GM12875 (cell line): ENCODE measurements at regions not wholly inside any gene's neighbourhood (a gene's known extent, or its start where the extent isn't known, plus 50 kb on each side); places are given as distances from the start of the nearest gene placed in this dataset.

ENCODE experiments used
- H3K4me3 ChIP-seq: one replicate; pipeline ENCODE4 v1.5.1; 2011; ENCODE audit warnings: low read depth, low read length, control low read depth
- CTCF ChIP-seq: IDR thresholded peaks from 2 replicates; pipeline ENCODE4 v1.5.1; 2011; ENCODE audit warnings: low read depth, mild to moderate bottlenecking, control low read depth, inconsistent platforms, low read length, moderate library complexity, borderline replicate concordance; ENCODE audit not compliant: insufficient read depth

DNA sequence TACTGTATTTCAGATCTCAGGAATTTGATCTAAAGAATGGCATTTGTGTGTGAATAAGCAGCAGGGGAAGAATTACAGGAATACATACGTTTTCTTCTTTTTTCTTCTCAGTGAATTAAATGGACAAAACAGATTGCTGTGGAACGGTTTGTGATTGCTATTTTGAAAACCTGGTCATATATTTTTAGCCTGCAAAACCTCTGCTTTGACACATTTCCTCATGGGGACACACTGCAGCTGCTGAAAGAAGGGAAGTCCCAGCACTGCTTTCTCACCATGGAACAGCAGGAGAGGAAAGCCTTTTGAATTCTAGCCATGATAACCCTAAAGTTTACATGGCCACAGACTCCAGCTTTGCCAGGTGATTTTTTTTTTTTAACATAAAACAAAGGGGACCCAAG, 315.0 kb downstream of the OXSM start:
- TF ChIP-seq CTCF, result no peak
- H3K4me3 ChIP-seq, result no peak overlapping the region

DNA sequence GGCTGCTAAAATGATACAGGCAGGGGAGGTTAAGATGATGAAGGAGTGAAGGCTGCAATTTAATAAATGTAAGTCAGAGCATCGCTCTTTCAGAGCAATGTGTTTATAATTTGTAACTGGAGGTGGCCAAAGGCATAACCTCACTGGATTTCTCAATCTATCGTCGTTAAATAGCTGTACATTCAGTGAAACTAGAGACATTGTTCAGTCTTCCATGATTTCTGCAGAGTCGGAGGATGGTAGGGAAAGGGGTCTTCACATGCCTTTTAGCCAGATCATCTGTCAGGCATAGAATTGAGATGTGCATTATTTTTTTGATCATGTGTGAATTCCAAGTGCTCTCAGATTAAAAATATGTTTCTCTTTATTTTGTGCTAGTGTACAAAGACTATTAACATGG, 315.4 kb downstream of the OXSM start:
- no peak for TF ChIP-seq CTCF
- no peak overlapping the region for H3K4me3 ChIP-seq

- H3K4me3 ChIP-seq, result no peak overlapping the region
- TF ChIP-seq CTCF, result no peak
These were observed 316.3 kb downstream of the OXSM start for GRCh38 chr3:26106228-26106627.

DNA sequence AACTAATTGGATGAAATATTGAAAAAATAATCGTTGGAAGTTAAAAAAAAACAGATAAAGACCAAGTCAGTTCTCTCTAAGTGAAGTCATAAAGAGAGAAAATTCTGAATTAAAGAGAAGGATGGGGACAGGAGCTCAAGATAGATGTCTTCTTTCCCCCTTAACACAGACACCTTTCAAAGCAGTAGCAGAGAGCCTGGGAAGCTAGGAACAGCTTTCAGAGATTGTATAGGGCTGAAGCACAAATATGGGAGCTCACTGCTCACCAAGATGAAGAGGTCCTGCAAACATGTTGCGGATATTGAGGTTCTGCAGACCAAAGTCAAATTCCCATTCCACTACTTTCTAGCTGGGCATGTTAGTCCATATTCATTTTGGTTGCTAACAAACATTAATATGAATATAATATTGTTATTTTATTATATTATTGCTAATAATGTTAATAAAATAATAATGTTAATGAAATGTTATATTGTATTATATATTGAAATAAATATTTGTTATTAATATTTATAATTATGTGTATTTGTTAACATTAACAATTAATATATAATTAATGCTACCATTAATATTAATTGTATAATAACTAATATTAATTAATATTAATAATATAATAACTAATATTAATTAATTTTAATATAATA, 319.1 kb downstream of the OXSM start:
- H3K4me3 ChIP-seq, result no peak overlapping the region
- TF ChIP-seq CTCF, result no peak

DNA sequence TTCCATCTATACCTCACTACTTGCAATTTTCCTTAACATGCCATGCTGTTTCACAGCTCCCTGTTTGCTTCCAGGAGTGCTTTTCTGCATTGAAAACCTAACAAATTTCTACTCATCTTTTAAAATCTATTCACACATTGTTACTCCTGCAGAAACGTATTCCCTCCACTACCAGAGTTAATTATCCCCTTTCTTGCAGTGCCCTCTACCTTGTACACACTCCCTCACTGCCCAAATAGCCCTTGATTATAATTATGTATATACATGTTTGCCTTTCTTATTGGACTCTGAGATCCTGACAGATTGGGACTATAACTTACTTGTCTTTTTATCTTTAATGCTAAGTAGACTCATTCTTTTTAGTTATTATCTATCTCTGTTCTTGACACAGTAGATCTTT, 325.0 kb downstream of the OXSM start:
- no peak overlapping the region for H3K4me3 ChIP-seq
- TF ChIP-seq CTCF, result no peak

- no peak overlapping the region for H3K4me3 ChIP-seq
- TF ChIP-seq CTCF, result peak; percentile 53; the same call in 1 of the 2 replicates
These were observed 328.3 kb downstream of the OXSM start for GRCh38 chr3:26118165-26118564.

DNA sequence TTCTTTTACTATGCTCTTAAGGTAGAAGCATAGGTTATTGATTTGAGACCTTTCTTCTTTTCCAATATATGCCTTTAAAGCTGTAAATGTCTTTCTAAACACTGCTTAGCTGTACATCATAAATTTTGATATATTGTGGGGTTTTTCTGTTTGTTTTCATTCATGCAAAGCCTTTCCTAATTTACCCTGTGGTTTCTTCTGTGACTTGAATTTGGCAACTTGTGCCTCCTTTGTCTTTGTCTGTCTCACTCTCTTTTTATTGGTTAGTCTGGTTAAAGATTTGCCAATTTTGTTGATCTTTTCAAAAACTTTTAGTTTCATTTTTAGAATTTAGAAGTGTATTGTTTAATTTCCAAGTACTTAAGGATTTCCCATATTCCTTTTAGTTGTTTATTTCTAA, 343.1 kb downstream of the OXSM start:
- no peak for TF ChIP-seq CTCF
- H3K4me3 ChIP-seq, result no peak overlapping the region
